ENCODE measurements at regions not wholly inside any gene's neighbourhood (a gene's known extent, or its start where the extent isn't known, plus 50 kb on each side); places are given as distances from the start of the nearest gene placed in this dataset.
"Not testable (repeated sequence)": the region's sequence is repeated elsewhere in the genome, so short reads cannot be mapped to it uniquely, and the experiment has no call there.

GRCh38 chr1:224539971-224540370, 76.1 kb upstream of the CNIH3 start:
- no peak for DNase-seq

- DNase-seq: no peak
These were observed 75.6 kb upstream of the CNIH3 start for GRCh38 chr1:224540535-224540934.

- no peak for DNase-seq
These were observed 74.9 kb upstream of the CNIH3 start for GRCh38 chr1:224541072-224541790.

- no peak for DNase-seq
These were observed 74.1 kb upstream of the CNIH3 start for GRCh38 chr1:224541901-224542630.

- no peak for DNase-seq
These were observed 73.2 kb upstream of the CNIH3 start for GRCh38 chr1:224542783-224543440.

- no peak for DNase-seq
These were observed 72.7 kb upstream of the CNIH3 start for GRCh38 chr1:224543453-224543852.

- no peak for DNase-seq
These were observed 71.6 kb upstream of the CNIH3 start for GRCh38 chr1:224544346-224545110.

- DNase-seq: no peak
These were observed 70.5 kb upstream of the CNIH3 start for GRCh38 chr1:224545571-224545970.

GRCh38 chr1:224548676-224549075, 67.4 kb upstream of the CNIH3 start:
- DNase-seq: no peak

GRCh38 chr1:224551189-224551588, 64.9 kb upstream of the CNIH3 start:
- not testable (repeated sequence) for DNase-seq

GRCh38 chr1:224554056-224554455, 62.1 kb upstream of the CNIH3 start:
- no peak for DNase-seq

- DNase-seq: no peak
These were observed 61.4 kb upstream of the CNIH3 start for GRCh38 chr1:224554620-224555259.

GRCh38 chr1:224558904-224559303, 57.2 kb upstream of the CNIH3 start:
- no peak for DNase-seq

GRCh38 chr1:224559981-224560728, 56.0 kb upstream of the CNIH3 start:
- DNase-seq: no peak

GRCh38 chr1:224562881-224563280, 53.2 kb upstream of the CNIH3 start:
- not testable (repeated sequence) for DNase-seq

GRCh38 chr1:224563666-224564065, 52.5 kb upstream of the CNIH3 start:
- DNase-seq: no peak

GRCh38 chr1:224564454-224565084, 51.5 kb upstream of the CNIH3 start:
- DNase-seq: no peak

- no peak for DNase-seq
These were observed 50.9 kb upstream of the CNIH3 start for GRCh38 chr1:224565186-224565585.

- no peak for DNase-seq
These were observed 50.3 kb upstream of the CNIH3 start for GRCh38 chr1:224565611-224566406.
